Keratinocyte (primary cell): ENCODE measurements at regions not wholly inside any gene's neighbourhood (a gene's known extent, or its start where the extent isn't known, plus 50 kb on each side); places are given as distances from the start of the nearest gene placed in this dataset.

Experiments
- DNase-seq: peaks from one replicate; pipeline ENCODE4 v3.0.0-alpha.2; 2011; ENCODE audit warnings: low read depth, missing footprints, low spot score
- FAIRE-seq: peaks from 2 replicates; lab custom pipeline; 2011; peaks lifted over from hg19 to GRCh38; lab: Jason Lieb, UNC
- H2AFZ ChIP-seq: 2 replicates; pipeline ENCODE4 v1.6.0; 2012; ENCODE audit warnings: low read length, control low read depth, inconsistent platforms; ENCODE audit not compliant: control insufficient read depth
- H3K27ac ChIP-seq: 2 replicates; pipeline ENCODE4 v1.5.1; 2011; ENCODE audit warnings: low read length; ENCODE audit not compliant: control insufficient read depth, insufficient read depth
- H3K27me3 ChIP-seq: 3 replicates; pipeline ENCODE4 v1.6.0; 2011; ENCODE audit warnings: low read length; ENCODE audit not compliant: control insufficient read depth, insufficient read depth; ENCODE audit errors: extremely low read depth
- H3K36me3 ChIP-seq, 2 experiments: 2 replicates in 1 of 2; 3 replicates in 1 of 2; pipeline ENCODE4 v1.5.1; 2011; ENCODE audit warnings: low read length in 2 of 2, mild to moderate bottlenecking in 1 of 2; ENCODE audit not compliant: control insufficient read depth in 2 of 2, insufficient read depth in 2 of 2; ENCODE audit errors: extremely low read depth in 1 of 2
- H3K4me1 ChIP-seq: 3 replicates; pipeline ENCODE4 v1.5.1; 2011; ENCODE audit warnings: low read length; ENCODE audit not compliant: control insufficient read depth, insufficient read depth; ENCODE audit errors: extremely low read depth
- H3K4me2 ChIP-seq: 3 replicates; pipeline ENCODE4 v1.6.0; 2011; ENCODE audit warnings: low read depth, low read length; ENCODE audit not compliant: control insufficient read depth, insufficient read depth; ENCODE audit errors: extremely low read depth
- H3K4me3 ChIP-seq, 3 experiments: fragments of 200-600 bp in 1 of 3; sonication (generic) in 1 of 3; 2 replicates in 2 of 3; 3 replicates in 1 of 3; pipeline ENCODE4 v1.5.1; 2011 to 2016; ENCODE audit warnings: low read length in 3 of 3, mild to moderate bottlenecking in 3 of 3, control low read depth in 2 of 3, inconsistent platforms in 1 of 3, low read depth in 1 of 3, mixed read lengths in 1 of 3, mixed run types in 1 of 3, moderate library complexity in 1 of 3; ENCODE audit not compliant: control insufficient read depth in 2 of 3, insufficient read depth in 2 of 3; ENCODE audit errors: extremely low read depth in 1 of 3
- H3K79me2 ChIP-seq: 2 replicates; pipeline ENCODE4 v1.6.0; 2012; ENCODE audit warnings: low read length; ENCODE audit not compliant: control insufficient read depth, insufficient read depth
- H3K9ac ChIP-seq: 3 replicates; pipeline ENCODE4 v1.6.0; 2011; ENCODE audit warnings: low read length; ENCODE audit not compliant: control insufficient read depth, insufficient read depth; ENCODE audit errors: extremely low read depth
- H3K9me1 ChIP-seq: 3 replicates; pipeline ENCODE4 v1.6.0; 2011; ENCODE audit warnings: low read length; ENCODE audit not compliant: control insufficient read depth, insufficient read depth; ENCODE audit errors: extremely low read depth
- H3K9me3 ChIP-seq: 2 replicates; pipeline ENCODE4 v1.5.1; 2012; ENCODE audit warnings: low read depth, low read length; ENCODE audit not compliant: control insufficient read depth
- H4K20me1 ChIP-seq: 3 replicates; pipeline ENCODE4 v1.6.0; 2011; ENCODE audit warnings: low read length; ENCODE audit not compliant: control insufficient read depth, insufficient read depth; ENCODE audit errors: extremely low read depth
- CTCF ChIP-seq, 3 experiments: IDR thresholded peaks in 1 of 3; conservative IDR thresholded peaks in 1 of 3; optimal IDR thresholded peaks in 1 of 3; 2 replicates in 2 of 3; 3 replicates in 1 of 3; pipeline versions ENCODE3 to v1.5.1; 2011; ENCODE audit warnings: low read length in 3 of 3, mild to moderate bottlenecking in 3 of 3, moderate library complexity in 2 of 3, control low read depth in 1 of 3, inconsistent platforms in 1 of 3; ENCODE audit not compliant: insufficient read depth in 2 of 3; ENCODE audit errors: extremely low read depth in 1 of 3
- EZH2 ChIP-seq: IDR thresholded peaks from one replicate; pipeline ENCODE4 v1.6.1; 2012; ENCODE audit warnings: inconsistent platforms, mild to moderate bottlenecking, low read length, moderate library complexity
- dilution Hi-C: fragments of 300-500 bp; cut with MboI; formaldehyde crosslinking; loops from one replicate; pipeline ENCODE4 v1.7.0; 2020; ENCODE audit warnings: low sequenced_read_pairs; ENCODE audit not compliant: extremely low pct_ligation_motif_present

- H3K36me3 ChIP-seq: no peaks in the 10 kb centered on the region
- H3K27ac ChIP-seq: no peak overlapping the region
- no peaks in the 10 kb centered on the region for H4K20me1 ChIP-seq
- H3K4me3 ChIP-seq: no peak overlapping the region
- TF ChIP-seq EZH2 (no peak), CTCF (optimal IDR thresholded peaks at IDR 0.05 in 1 of 3, IDR thresholded peaks at IDR 0.05 in 1 of 3, conservative IDR thresholded peaks at IDR 0.05 in 1 of 3; ENCODE audit: extremely low read depth in 1 of 3, insufficient read depth in 2 of 3, low read length in 3 of 3) (no peak)
- H3K9me1 ChIP-seq: no peaks in the 10 kb centered on the region
- no peak for FAIRE-seq
- H3K79me2 ChIP-seq: no peaks in the 10 kb centered on the region
- H3K9ac ChIP-seq: no peak overlapping the region
- H3K27me3 ChIP-seq: peaks cover 11% of the 10 kb centered on the region
- no peak overlapping the region for H2AFZ ChIP-seq
- no peaks in the 10 kb centered on the region for H3K4me1 ChIP-seq
- no peak overlapping the region for H3K4me2 ChIP-seq
- dilution Hi-C loops: no loop called here
- no peaks in the 10 kb centered on the region for H3K9me3 ChIP-seq
- DNase-seq: no peak
Observed at GRCh38 chr5:171538681-171539080, 119.2 kb downstream of the FGF18 start.

DNA sequence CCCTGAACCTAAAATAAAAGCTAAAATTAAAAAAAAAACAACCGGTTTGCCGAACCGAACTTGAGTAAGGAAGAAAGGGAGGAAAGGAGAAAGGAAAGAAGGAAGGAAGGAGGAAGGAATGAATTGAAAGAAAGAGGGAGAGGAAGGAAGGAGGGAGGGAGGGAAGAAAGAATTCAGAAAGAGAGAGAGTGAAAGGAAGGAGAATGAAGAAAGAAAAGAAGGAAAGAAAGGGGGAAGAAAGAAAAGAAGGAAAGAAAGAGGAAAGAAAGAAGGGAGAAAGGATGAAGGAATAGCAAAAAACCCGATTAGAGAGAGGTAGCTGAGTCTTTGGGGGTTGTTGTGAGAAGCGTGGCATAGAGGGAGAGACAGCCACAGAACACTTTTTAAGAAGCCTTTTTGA lies 121.4 kb downstream of the FGF18 start:
- FAIRE-seq (no peak), DNase-seq (no peak)
- H4K20me1 ChIP-seq: no peaks in the 10 kb centered on the region
- H3K9me1 ChIP-seq: no peaks in the 10 kb centered on the region
- peaks cover 11% of the 10 kb centered on the region for H3K27me3 ChIP-seq
- no peak overlapping the region for H3K27ac ChIP-seq
- H3K36me3 ChIP-seq: no peaks in the 10 kb centered on the region
- no peak overlapping the region for H3K4me3 ChIP-seq
- H3K79me2 ChIP-seq: no peaks in the 10 kb centered on the region
- no peak overlapping the region for H3K9ac ChIP-seq
- H3K4me1 ChIP-seq: no peaks in the 10 kb centered on the region
- no peak overlapping the region for H2AFZ ChIP-seq
- dilution Hi-C loops: no loop called here
- H3K9me3 ChIP-seq: no peaks in the 10 kb centered on the region
- TF ChIP-seq EZH2: no peak
- no peak for TF ChIP-seq CTCF (optimal IDR thresholded peaks at IDR 0.05 in 1 of 3, IDR thresholded peaks at IDR 0.05 in 1 of 3, conservative IDR thresholded peaks at IDR 0.05 in 1 of 3; ENCODE audit: extremely low read depth in 1 of 3, insufficient read depth in 2 of 3, low read length in 3 of 3)
- no peak overlapping the region for H3K4me2 ChIP-seq
